Activated naive CD8-positive, alpha-beta T cell treated with anti-CD3 and anti-CD28 coated beads, Interleukin-2, amount 50 U/mL, for 24 hours (primary cell): ENCODE measurements at regions not wholly inside any gene's neighbourhood (a gene's known extent, or its start where the extent isn't known, plus 50 kb on each side); places are given as distances from the start of the nearest gene placed in this dataset.
"Not testable (repeated sequence)": the region's sequence is repeated elsewhere in the genome, so short reads cannot be mapped to it uniquely, and the experiment has no call there.

ENCODE experiments used
- ATAC-seq: fragments of 150-1000 bp; cut with Tn5 transposase; one replicate; pipeline ENCODE4 v1.10.0; 2021
- DNase-seq: peaks from one replicate; pipeline ENCODE4 v3.0.0; 2021
- H3K27ac Mint-ChIP-seq: one replicate; pipeline ENCODE4 v1.8.0; 2021; ENCODE audit warnings: mild to moderate bottlenecking, mixed read lengths
- H3K27me3 Mint-ChIP-seq: one replicate; pipeline ENCODE4 v1.8.0; 2021; ENCODE audit warnings: mixed read lengths
- H3K36me3 Mint-ChIP-seq: one replicate; pipeline ENCODE4 v1.8.0; 2021; ENCODE audit warnings: low read depth, mixed read lengths
- H3K4me1 Mint-ChIP-seq: one replicate; pipeline ENCODE4 v1.8.0; 2021; ENCODE audit warnings: mixed read lengths
- H3K4me3 Mint-ChIP-seq: one replicate; pipeline ENCODE4 v1.8.0; 2021; ENCODE audit warnings: mild to moderate bottlenecking, moderate library complexity, mixed read lengths
- H3K9me3 Mint-ChIP-seq: one replicate; pipeline ENCODE4 v1.8.0; 2021; ENCODE audit warnings: mixed read lengths

- Mint-ChIP-seq H3K36me3 (no peaks in the 10 kb centered on the region), H3K4me3 (no peak overlapping the region)
- no peak for DNase-seq
Measured at GRCh38 chr7:17557251-17557671, 258.8 kb downstream of the AHR start.

GRCh38 chr7:17558135-17558534, 259.7 kb downstream of the AHR start:
- Mint-ChIP-seq H3K4me3 (no peak overlapping the region), H3K36me3 (no peaks in the 10 kb centered on the region), H3K27ac (no peak overlapping the region), H3K4me1 (no peaks in the 10 kb centered on the region), H3K27me3 (no peaks in the 10 kb centered on the region), H3K9me3 (no peaks in the 10 kb centered on the region)
- DNase-seq (no peak), ATAC-seq (no peak)

More at GRCh38 chr7:17557251-17557671, 258.8 kb downstream of the AHR start:
- no peaks in the 10 kb centered on the region for H3K9me3 Mint-ChIP-seq
- H3K27ac Mint-ChIP-seq: no peak overlapping the region
- no peaks in the 10 kb centered on the region for H3K27me3 Mint-ChIP-seq
- H3K4me1 Mint-ChIP-seq: peaks cover 2% of the 10 kb centered on the region
- ATAC-seq: no peak

GRCh38 chr7:17558558-17559332, 260.3 kb downstream of the AHR start:
- Mint-ChIP-seq H3K27me3 (peaks cover 3% of the 10 kb centered on the region), H3K4me1 (no peaks in the 10 kb centered on the region), H3K27ac (no peak overlapping the region), H3K9me3 (no peaks in the 10 kb centered on the region), H3K4me3 (no peak overlapping the region), H3K36me3 (no peaks in the 10 kb centered on the region)
- no peak for ATAC-seq
- no peak for DNase-seq

- H3K4me1 Mint-ChIP-seq: no peaks in the 10 kb centered on the region
- ATAC-seq (no peak), DNase-seq (no peak)
- no peak overlapping the region for H3K4me3 Mint-ChIP-seq
- no peaks in the 10 kb centered on the region for H3K9me3 Mint-ChIP-seq
- no peak overlapping the region for H3K27ac Mint-ChIP-seq
- H3K27me3 Mint-ChIP-seq: peaks cover 3% of the 10 kb centered on the region
- no peaks in the 10 kb centered on the region for H3K36me3 Mint-ChIP-seq
Measured at GRCh38 chr7:17559388-17559787, 260.9 kb downstream of the AHR start.

- Mint-ChIP-seq H3K9me3 (no peaks in the 10 kb centered on the region), H3K27me3 (peaks cover 3% of the 10 kb centered on the region), H3K27ac (no peak overlapping the region), H3K4me1 (no peaks in the 10 kb centered on the region), H3K36me3 (no peaks in the 10 kb centered on the region), H3K4me3 (no peak overlapping the region)
- DNase-seq (no peak), ATAC-seq (no peak)
Measured at GRCh38 chr7:17560516-17560915, 262.1 kb downstream of the AHR start.

- Mint-ChIP-seq H3K9me3 (no peaks in the 10 kb centered on the region), H3K36me3 (no peaks in the 10 kb centered on the region), H3K4me1 (no peaks in the 10 kb centered on the region), H3K4me3 (no peak overlapping the region), H3K27me3 (peaks cover 3% of the 10 kb centered on the region), H3K27ac (no peak overlapping the region)
- no peak for ATAC-seq
- no peak for DNase-seq
Measured at GRCh38 chr7:17560966-17561365, 262.5 kb downstream of the AHR start.

DNA sequence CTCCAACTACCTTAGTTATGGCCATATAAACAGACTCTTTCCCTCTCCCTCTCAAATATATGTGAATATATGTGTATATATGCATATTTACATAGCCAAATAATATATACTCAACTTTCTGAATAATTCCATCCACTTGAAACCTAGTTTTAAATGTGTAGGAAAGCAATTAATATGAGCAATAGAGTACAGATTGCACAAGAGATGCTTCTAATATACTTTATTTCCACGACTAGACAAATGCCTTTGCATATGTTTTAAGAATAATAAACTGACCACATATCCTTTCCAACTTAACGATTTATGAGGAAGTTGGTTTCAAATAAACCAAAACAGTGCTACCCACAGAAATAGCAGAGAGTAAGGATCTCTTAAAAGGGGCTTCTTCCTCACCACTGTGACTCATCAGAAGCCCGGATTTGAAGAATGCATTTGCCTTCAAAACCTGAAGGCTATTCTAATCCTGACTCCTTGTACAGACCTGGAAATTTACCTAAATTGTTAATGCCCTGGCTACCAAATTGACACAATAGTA, 266.3 kb downstream of the AHR start:
- DNase-seq (no peak), ATAC-seq (no peak)

GRCh38 chr7:17580141-17580540, 281.7 kb downstream of the AHR start:
- ATAC-seq (no peak), DNase-seq (no peak)
- no peaks in the 10 kb centered on the region for H3K36me3 Mint-ChIP-seq
- peaks cover 2% of the 10 kb centered on the region for H3K27me3 Mint-ChIP-seq
- H3K4me1 Mint-ChIP-seq: no peaks in the 10 kb centered on the region
- peaks cover 23% of the 10 kb centered on the region for H3K9me3 Mint-ChIP-seq
- no peak overlapping the region for H3K4me3 Mint-ChIP-seq
- no peak overlapping the region for H3K27ac Mint-ChIP-seq

More for the DNA sequence above, 266.3 kb downstream of the AHR start:
- H3K4me3 Mint-ChIP-seq: no peak overlapping the region
- H3K36me3 Mint-ChIP-seq: no peaks in the 10 kb centered on the region
- peaks cover 7% of the 10 kb centered on the region for H3K9me3 Mint-ChIP-seq
- H3K27me3 Mint-ChIP-seq: peaks cover 3% of the 10 kb centered on the region
- no peak overlapping the region for H3K27ac Mint-ChIP-seq
- no peaks in the 10 kb centered on the region for H3K4me1 Mint-ChIP-seq

GRCh38 chr7:17580856-17581255, 282.4 kb downstream of the AHR start:
- no peak for DNase-seq
- Mint-ChIP-seq H3K4me3 (no peak overlapping the region), H3K9me3 (peaks cover 23% of the 10 kb centered on the region), H3K27me3 (peaks cover 2% of the 10 kb centered on the region), H3K27ac (no peak overlapping the region), H3K36me3 (no peaks in the 10 kb centered on the region), H3K4me1 (no peaks in the 10 kb centered on the region)
- ATAC-seq: no peak

DNA sequence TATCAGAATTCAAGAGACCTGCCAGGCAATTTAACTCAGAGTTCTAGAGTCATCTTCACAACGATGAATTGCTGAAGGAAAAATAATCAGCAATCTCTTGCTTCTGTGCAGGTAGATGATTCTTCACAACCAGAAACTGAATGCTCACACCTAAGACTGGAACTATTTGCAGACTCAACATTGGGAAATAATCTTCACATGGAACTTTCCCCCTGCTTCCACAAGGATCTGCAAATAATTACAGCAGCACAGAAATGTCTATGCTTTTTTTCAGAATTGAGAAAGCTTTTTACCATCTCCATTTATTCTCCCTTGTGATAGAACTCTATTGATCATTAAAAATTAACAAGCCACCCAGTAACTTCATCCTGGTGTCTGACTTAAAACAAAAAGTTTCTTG, 282.8 kb downstream of the AHR start:
- ATAC-seq: no peak
- Mint-ChIP-seq H3K4me1 (no peaks in the 10 kb centered on the region), H3K4me3 (no peak overlapping the region), H3K9me3 (peaks cover 23% of the 10 kb centered on the region), H3K27me3 (peaks cover 2% of the 10 kb centered on the region), H3K27ac (no peak overlapping the region), H3K36me3 (no peaks in the 10 kb centered on the region)
- no peak for DNase-seq

GRCh38 chr7:17582696-17583095, 284.2 kb downstream of the AHR start:
- not testable (repeated sequence) for H3K36me3 Mint-ChIP-seq, H3K27me3 Mint-ChIP-seq, H3K4me3 Mint-ChIP-seq, DNase-seq, H3K4me1 Mint-ChIP-seq, H3K27ac Mint-ChIP-seq, ATAC-seq
- H3K9me3 Mint-ChIP-seq: peaks cover 10% of the 10 kb centered on the region

DNA sequence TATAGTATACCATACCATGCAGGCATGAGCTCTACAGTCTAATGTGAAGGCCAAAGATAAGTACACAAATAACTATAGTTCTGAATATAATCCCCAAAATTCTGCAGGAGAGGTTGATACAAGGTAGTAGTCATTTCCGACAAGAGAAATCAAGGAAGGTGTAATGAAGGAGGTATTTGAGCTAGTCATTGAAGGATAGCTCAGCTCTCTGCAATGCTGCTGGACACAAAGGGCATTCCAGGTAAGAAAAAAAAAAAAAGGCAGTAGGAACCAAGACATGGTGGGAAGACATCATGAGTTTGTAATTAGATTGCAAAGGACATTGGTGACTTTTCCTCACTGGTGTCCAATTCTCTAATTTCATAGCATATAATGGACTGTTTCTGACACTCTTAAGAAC, 285.3 kb downstream of the AHR start:
- Mint-ChIP-seq H3K4me1 (no peaks in the 10 kb centered on the region), H3K36me3 (no peaks in the 10 kb centered on the region), H3K4me3 (no peak overlapping the region), H3K27ac (no peak overlapping the region), H3K27me3 (no peaks in the 10 kb centered on the region), H3K9me3 (no peaks in the 10 kb centered on the region)
- DNase-seq (no peak), ATAC-seq (no peak)

DNA sequence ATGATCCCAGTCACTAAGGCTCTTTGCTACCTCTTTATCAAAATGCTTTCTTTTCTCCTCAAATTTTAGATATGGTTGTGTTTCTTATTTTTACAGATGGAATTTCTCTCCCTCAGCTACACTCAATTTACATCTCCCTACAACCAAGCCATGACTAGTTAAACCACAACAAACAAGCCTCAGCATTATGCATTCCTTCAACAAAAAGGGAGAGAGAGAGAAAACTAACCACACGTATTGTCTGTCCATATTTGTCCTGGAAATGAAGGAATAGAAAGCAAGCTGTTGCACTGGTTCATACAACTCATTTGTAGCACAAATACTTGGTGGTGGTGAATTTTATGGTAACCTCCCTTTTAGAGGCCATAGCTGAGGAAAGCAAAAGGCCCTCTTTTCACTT, 286.4 kb downstream of the AHR start:
- no peaks in the 10 kb centered on the region for H3K9me3 Mint-ChIP-seq
- H3K36me3 Mint-ChIP-seq: no peaks in the 10 kb centered on the region
- H3K27me3 Mint-ChIP-seq: no peaks in the 10 kb centered on the region
- no peak overlapping the region for H3K27ac Mint-ChIP-seq
- no peak overlapping the region for H3K4me3 Mint-ChIP-seq
- H3K4me1 Mint-ChIP-seq: no peaks in the 10 kb centered on the region
- no peak for ATAC-seq
- no peak for DNase-seq

- Mint-ChIP-seq H3K9me3 (no peaks in the 10 kb centered on the region), H3K27ac (no peak overlapping the region), H3K4me1 (no peaks in the 10 kb centered on the region), H3K27me3 (no peaks in the 10 kb centered on the region), H3K36me3 (no peaks in the 10 kb centered on the region), H3K4me3 (no peak overlapping the region)
- DNase-seq (no peak), ATAC-seq (no peak)
Measured at GRCh38 chr7:17586711-17587110, 288.3 kb downstream of the AHR start.

DNA sequence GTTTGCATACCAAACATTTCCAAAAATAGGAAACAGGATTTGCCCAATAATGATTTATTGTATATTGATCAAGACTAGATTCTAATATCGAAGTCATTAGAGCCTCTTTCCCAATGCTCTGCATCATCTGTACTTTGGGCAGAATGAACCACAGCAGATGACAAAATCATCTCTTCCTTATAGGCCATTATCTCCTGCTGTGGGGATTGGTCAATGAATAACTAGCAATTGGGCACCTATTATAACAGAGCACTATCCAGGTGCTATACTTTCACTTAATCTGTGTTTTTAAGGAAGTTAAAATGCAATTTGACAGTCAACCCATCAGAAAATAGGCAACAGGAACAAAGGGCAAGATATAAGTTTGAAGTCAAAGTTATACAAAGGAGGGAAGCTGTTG, 290.3 kb downstream of the AHR start:
- Mint-ChIP-seq H3K27ac (no peak overlapping the region), H3K4me3 (no peak overlapping the region), H3K36me3 (no peaks in the 10 kb centered on the region), H3K27me3 (peaks cover 2% of the 10 kb centered on the region), H3K4me1 (no peaks in the 10 kb centered on the region), H3K9me3 (no peaks in the 10 kb centered on the region)
- ATAC-seq (no peak), DNase-seq (no peak)
